Caco-2 (cell line): ENCODE measurements at regions not wholly inside any gene's neighbourhood (a gene's known extent, or its start where the extent isn't known, plus 50 kb on each side); places are given as distances from the start of the nearest gene placed in this dataset.

Experiments
- BruUV-seq: library from RNA; stranded (reverse); fragments of 400-500 nt; replicated peaks from 2 replicates; lab custom pipeline; 2021; lab: Mats Ljungman, UMichigan
- CTCF ChIA-PET: fragments of 300-600 bp; sonication (Branson Sonifier 250); formaldehyde crosslinking; loops from one replicate; lab custom pipeline; 2022; ENCODE audit warnings: antibody characterized with exemption; lab: Charles Lee
- POLR2A ChIA-PET: fragments of 300-600 bp; sonication (Branson Sonifier 250); formaldehyde crosslinking; loops from one replicate; lab custom pipeline; 2022; ENCODE audit warnings: antibody characterized with exemption; lab: Charles Lee
- DNase-seq, 2 experiments: peaks; one replicate each; pipeline versions ENCODE4 v3.0.0 to v3.0.0-alpha.2; 2020 to 2022
- H3K27me3 ChIP-seq: replicated peaks from 2 replicates; pipeline ENCODE4 v1.6.0; 2011; ENCODE audit warnings: low read length; ENCODE audit not compliant: control insufficient read depth, insufficient read depth
- H3K36me3 ChIP-seq: 2 replicates; pipeline ENCODE4 v1.5.1; 2011; ENCODE audit warnings: low read length; ENCODE audit not compliant: control insufficient read depth, insufficient read depth
- H3K4me1 ChIP-seq: fragments of 250-450 bp; sonication (Bioruptor Pico); 2 replicates; pipeline ENCODE4 v1.5.1; 2020; ENCODE audit warnings: mild to moderate bottlenecking
- H3K4me3 ChIP-seq: 2 replicates; pipeline ENCODE4 v1.5.1; 2011; ENCODE audit warnings: low read depth, mild to moderate bottlenecking, control low read depth, low read length
- H3K9me3 ChIP-seq: fragments of 250-450 bp; sonication (Bioruptor Pico); 2 replicates; pipeline ENCODE4 v1.5.1; 2020; ENCODE audit warnings: mild to moderate bottlenecking, moderate library complexity
- H3K27ac Mint-ChIP-seq: one replicate; pipeline ENCODE4 v1.8.0; 2022; ENCODE audit warnings: mixed read lengths; ENCODE audit not compliant: unreplicated experiment
- H3K27me3 Mint-ChIP-seq: one replicate; pipeline ENCODE4 v1.8.0; 2022; ENCODE audit warnings: mixed read lengths; ENCODE audit not compliant: insufficient read depth, unreplicated experiment
- H3K36me3 Mint-ChIP-seq: one replicate; pipeline ENCODE4 v1.8.0; 2022; ENCODE audit warnings: mild to moderate bottlenecking, mixed read lengths; ENCODE audit not compliant: insufficient read depth, unreplicated experiment
- H3K4me1 Mint-ChIP-seq: one replicate; pipeline ENCODE4 v1.8.0; 2022; ENCODE audit warnings: low read depth, mixed read lengths; ENCODE audit not compliant: unreplicated experiment
- H3K4me3 Mint-ChIP-seq: one replicate; pipeline ENCODE4 v1.8.0; 2022; ENCODE audit warnings: mild to moderate bottlenecking, moderate library complexity, mixed read lengths; ENCODE audit not compliant: unreplicated experiment
- H3K9me3 Mint-ChIP-seq: one replicate; pipeline ENCODE4 v1.8.0; 2022; ENCODE audit warnings: mixed read lengths; ENCODE audit not compliant: unreplicated experiment
- intact Hi-C: fragments of 100-400 bp; cut with micrococcal nuclease; formaldehyde crosslinking; loops from one replicate; pipeline ENCODE4 v1.10.0; 2022; ENCODE audit not compliant: unreplicated experiment
- TF ChIP-seq, protein P1 (sequence below), 2 experiments: fragments of 200-600 bp in 1 of 2; IDR thresholded peaks; 1 replicate in 1 of 2; 2 replicates in 1 of 2; pipeline versions ENCODE4 v1.5.1 to v1.8.0; 2011 to 2022; ENCODE audit warnings: antibody characterized with exemption in 1 of 2, control low read depth in 1 of 2, inconsistent platforms in 1 of 2, low read depth in 1 of 2, low read length in 1 of 2, mild to moderate bottlenecking in 1 of 2, moderate library complexity in 1 of 2; ENCODE audit not compliant: insufficient read depth in 1 of 2, severe bottlenecking in 1 of 2, unreplicated experiment in 1 of 2

DNA sequence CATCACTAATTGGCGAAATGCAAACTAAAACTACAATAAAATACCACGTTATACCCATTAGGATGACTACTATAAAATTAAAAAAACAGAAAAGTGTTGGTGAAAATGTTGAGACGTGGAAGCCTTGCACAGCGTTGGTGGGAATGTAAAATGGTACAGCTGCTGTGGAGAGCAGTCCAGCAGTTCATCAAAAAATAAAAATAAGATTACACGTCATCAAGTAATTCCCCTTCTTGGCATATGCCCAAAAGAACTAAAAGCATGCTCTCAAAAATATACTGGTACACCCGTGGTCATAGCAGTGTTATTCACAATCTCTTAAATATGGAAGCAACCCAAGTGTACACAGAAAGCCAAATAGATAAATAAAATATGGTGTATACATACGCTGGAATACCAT is 71.8 kb upstream of the NDN start:
- peaks cover 6% of the 10 kb centered on the region; the same call in 1 of the 2 replicates for H3K9me3 ChIP-seq
- ChIA-PET CTCF (no interaction called here), POLR2A (no interaction called here)
- no peak overlapping the region for H3K4me3 ChIP-seq
- H3K27me3 ChIP-seq = no peaks in the 10 kb centered on the region
- H3K36me3 ChIP-seq = no peaks in the 10 kb centered on the region
- no peaks in the 10 kb centered on the region for H3K4me1 ChIP-seq
- no TSS peak for BruUV-seq
- no peak for DNase-seq
- TF ChIP-seq, protein P1, sequence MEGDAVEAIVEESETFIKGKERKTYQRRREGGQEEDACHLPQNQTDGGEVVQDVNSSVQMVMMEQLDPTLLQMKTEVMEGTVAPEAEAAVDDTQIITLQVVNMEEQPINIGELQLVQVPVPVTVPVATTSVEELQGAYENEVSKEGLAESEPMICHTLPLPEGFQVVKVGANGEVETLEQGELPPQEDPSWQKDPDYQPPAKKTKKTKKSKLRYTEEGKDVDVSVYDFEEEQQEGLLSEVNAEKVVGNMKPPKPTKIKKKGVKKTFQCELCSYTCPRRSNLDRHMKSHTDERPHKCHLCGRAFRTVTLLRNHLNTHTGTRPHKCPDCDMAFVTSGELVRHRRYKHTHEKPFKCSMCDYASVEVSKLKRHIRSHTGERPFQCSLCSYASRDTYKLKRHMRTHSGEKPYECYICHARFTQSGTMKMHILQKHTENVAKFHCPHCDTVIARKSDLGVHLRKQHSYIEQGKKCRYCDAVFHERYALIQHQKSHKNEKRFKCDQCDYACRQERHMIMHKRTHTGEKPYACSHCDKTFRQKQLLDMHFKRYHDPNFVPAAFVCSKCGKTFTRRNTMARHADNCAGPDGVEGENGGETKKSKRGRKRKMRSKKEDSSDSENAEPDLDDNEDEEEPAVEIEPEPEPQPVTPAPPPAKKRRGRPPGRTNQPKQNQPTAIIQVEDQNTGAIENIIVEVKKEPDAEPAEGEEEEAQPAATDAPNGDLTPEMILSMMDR (IDR thresholded peaks at IDR 0.05; ENCODE audit: insufficient read depth in 1 of 2, low read depth in 1 of 2, low read length in 1 of 2, severe bottlenecking in 1 of 2, unreplicated experiment in 1 of 2) = no peak
- Mint-ChIP-seq H3K4me1 (no peaks in the 10 kb centered on the region), H3K27ac (no peak overlapping the region), H3K27me3 (peaks cover 3% of the 10 kb centered on the region), H3K9me3 (no peaks in the 10 kb centered on the region), H3K36me3 (no peaks in the 10 kb centered on the region), H3K4me3 (no peak overlapping the region)
- intact Hi-C loops = no loop called here

DNA sequence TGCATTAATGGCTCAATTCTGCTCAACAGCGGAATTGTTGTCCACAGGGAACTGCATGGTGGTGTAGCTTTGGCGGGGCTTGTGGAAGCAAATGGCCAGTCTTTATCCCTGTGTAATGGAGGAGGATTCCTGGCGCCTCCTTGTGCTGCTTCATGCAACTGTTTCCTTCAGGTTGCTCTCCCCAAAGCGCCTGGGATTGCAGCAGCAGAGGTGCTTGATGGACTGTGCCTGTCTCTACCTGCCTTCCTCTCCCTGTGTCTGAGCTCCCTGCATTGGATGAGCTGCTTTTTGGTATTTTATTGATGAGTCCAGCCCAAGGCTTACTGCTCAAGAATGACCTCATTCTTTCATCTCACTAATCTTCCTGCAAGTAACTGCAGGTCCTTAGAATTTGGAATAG is 72.9 kb upstream of the NDN start:
- peak in 1 of 2 experiments; percentile 8 for DNase-seq
- H3K27me3 Mint-ChIP-seq = peaks cover 6% of the 10 kb centered on the region
- no peak overlapping the region for H3K4me3 Mint-ChIP-seq
- intact Hi-C loops = loop anchor here (1.0 kb wide), 1 partner anchor 118 kb away; no protein-coding TSS in a partner anchor
- ChIA-PET CTCF (no interaction called here), POLR2A (no interaction called here)
- no peak overlapping the region for H3K27ac Mint-ChIP-seq
- no peaks in the 10 kb centered on the region for H3K36me3 ChIP-seq
- H3K4me1 Mint-ChIP-seq = no peaks in the 10 kb centered on the region
- H3K4me3 ChIP-seq = no peak overlapping the region
- H3K27me3 ChIP-seq = no peaks in the 10 kb centered on the region
- H3K4me1 ChIP-seq = no peaks in the 10 kb centered on the region
- TF ChIP-seq, protein P1 (IDR thresholded peaks at IDR 0.05; ENCODE audit: insufficient read depth in 1 of 2, low read depth in 1 of 2, low read length in 1 of 2, severe bottlenecking in 1 of 2, unreplicated experiment in 1 of 2) = peak in 1 of 2 experiments; percentile 7
- no peaks in the 10 kb centered on the region for H3K36me3 Mint-ChIP-seq
- no TSS peak for BruUV-seq
- H3K9me3 ChIP-seq = peaks cover 6% of the 10 kb centered on the region; the same call in 1 of the 2 replicates
- peaks cover 8% of the 10 kb centered on the region for H3K9me3 Mint-ChIP-seq

DNA sequence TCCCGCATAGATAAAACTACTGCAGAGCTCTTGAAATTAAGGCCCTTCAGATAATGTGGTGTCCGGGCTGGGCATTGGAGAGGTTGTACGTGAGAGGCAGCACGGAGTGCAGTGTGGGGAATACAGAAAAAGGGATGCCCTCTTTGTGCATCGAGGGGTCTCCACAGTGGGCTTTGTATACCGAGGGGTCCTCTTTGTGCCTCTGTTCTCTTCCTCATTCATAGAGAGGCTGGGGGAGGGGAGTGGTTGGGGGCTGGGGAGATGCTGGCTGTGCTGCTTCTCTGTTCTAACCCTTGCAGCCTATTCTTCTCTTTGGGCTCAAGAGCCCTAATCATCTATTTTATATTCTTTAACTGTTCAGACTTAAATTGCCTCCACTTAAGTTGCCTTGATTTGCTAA is 74.3 kb upstream of the NDN start:
- ChIA-PET POLR2A (interaction anchor here (0.6 kb wide), 1 partner anchor 12 kb away, joined by 3 read pairs; no protein-coding TSS in a partner anchor), CTCF (no interaction called here)
- no TSS peak for BruUV-seq
- H3K4me1 Mint-ChIP-seq = no peaks in the 10 kb centered on the region
- H3K27ac Mint-ChIP-seq = no peak overlapping the region
- Histone ChIP-seq H3K4me1 (no peaks in the 10 kb centered on the region), H3K27me3 (no peaks in the 10 kb centered on the region), H3K36me3 (no peaks in the 10 kb centered on the region), H3K9me3 (peaks cover 3% of the 10 kb centered on the region), H3K4me3 (no peak overlapping the region)
- H3K36me3 Mint-ChIP-seq = no peaks in the 10 kb centered on the region
- peaks cover 16% of the 10 kb centered on the region for H3K9me3 Mint-ChIP-seq
- TF ChIP-seq, protein P1 (IDR thresholded peaks at IDR 0.05; ENCODE audit: insufficient read depth in 1 of 2, low read depth in 1 of 2, low read length in 1 of 2, severe bottlenecking in 1 of 2, unreplicated experiment in 1 of 2) = no peak
- H3K27me3 Mint-ChIP-seq = peaks cover 6% of the 10 kb centered on the region
- DNase-seq = no peak
- intact Hi-C loops = no loop called here
- H3K4me3 Mint-ChIP-seq = no peak overlapping the region
